Stimulated activated CD4-positive, alpha-beta T cell treated with anti-CD3 and anti-CD28 coated beads, Interleukin-15, amount 100 ng/mL, for 48 hours (primary cell): ENCODE measurements at regions not wholly inside any gene's neighbourhood (a gene's known extent, or its start where the extent isn't known, plus 50 kb on each side); places are given as distances from the start of the nearest gene placed in this dataset.

ENCODE experiments used
- DNase-seq, 2 donors: peaks; one replicate each; pipeline ENCODE4 v3.0.0-alpha.2; 2020; ENCODE audit warnings: low read depth in 2 of 2

DNA sequence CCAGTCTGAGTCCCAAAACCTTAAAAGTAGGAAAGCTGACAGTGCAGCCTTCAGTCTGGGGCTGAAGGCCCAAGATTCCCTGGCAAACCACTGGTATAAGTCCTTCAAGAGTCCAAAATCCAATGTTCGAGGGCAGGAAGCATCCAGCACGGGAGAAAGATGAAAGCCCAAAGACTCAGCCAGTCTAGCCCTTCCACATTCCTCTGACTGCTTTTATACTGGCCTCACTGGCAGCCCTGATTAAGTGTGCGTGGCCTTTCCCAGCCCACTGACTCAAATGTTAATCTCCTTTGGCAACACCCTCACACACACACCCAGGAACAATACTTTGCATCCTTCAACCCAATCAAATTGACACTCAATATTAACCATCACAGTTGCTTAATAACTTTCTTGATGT lies 372.1 kb upstream of the CCDC196 start:
- no peak for DNase-seq

DNA sequence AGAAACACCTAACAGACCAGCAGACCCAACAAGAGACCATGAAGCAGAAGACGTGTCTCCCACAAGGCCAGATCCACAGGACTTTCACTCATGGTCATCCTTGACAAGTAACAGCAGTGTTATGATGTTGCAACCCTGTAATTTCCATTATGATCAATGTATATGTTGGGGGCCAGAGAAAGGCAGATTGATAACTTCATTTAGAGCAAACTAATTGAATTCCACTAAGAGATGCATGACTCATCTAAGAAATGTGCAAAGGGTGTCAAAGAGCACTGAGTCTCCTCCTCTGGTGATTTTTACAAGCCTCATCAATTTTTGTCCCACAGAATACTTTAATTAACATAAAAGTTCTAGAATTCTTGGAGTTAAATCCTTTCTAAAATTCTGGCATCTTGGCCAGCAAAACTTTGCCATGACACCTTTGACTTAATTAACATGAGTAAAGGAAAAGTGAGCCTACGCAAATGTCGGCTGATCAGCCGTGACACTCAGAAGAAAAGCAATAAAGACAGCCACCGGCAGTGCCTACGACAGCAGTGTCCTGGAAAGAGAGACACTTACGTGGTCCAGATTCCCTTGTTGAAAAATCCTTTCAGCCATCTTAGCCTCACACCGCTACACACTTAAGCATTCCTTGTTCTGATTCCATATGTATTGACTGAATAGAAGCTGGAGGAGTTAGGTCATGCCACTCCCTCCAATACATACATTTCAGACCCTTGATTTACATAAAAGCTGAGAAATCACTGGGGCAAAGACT lies 370.2 kb upstream of the CCDC196 start:
- no peak for DNase-seq

DNA sequence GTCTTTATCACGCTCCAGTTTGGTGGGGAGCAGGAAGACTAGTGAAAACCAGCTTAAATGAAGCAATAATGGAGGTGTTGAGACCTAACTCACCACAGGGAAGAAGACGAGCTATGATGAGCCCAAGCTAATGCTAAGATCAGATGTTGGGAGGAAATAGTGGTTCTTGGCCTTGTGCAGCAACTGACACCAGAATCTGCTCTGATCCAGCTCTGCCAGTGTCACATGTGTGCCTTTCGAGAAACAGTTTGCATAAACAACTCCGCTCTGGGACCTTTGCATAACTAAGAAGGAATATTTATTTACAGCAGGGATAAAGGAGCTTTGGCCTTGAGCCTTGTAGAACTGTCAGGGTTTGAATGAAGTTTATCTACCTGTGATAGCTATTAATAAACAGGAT lies 369.4 kb upstream of the CCDC196 start:
- no peak for DNase-seq

DNA sequence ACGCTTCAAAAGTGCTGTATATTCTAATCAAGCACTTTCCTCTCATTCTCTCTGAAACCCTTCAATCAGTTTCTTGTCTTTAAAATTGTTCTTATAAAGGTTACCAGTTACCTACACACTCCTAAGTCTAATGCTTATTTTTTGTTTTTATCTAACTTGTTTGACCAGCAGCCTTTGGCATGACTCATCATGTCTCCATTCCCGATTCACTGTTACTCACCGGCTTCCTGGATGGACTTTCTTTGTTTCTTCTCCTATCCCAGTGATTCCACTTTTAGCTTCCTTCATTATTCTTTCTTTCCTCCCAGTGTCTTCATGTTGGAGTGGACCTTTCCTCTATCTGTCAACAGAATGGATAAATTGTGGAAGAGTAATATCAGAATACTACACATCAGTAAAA lies 368.6 kb upstream of the CCDC196 start:
- no peak for DNase-seq

DNA sequence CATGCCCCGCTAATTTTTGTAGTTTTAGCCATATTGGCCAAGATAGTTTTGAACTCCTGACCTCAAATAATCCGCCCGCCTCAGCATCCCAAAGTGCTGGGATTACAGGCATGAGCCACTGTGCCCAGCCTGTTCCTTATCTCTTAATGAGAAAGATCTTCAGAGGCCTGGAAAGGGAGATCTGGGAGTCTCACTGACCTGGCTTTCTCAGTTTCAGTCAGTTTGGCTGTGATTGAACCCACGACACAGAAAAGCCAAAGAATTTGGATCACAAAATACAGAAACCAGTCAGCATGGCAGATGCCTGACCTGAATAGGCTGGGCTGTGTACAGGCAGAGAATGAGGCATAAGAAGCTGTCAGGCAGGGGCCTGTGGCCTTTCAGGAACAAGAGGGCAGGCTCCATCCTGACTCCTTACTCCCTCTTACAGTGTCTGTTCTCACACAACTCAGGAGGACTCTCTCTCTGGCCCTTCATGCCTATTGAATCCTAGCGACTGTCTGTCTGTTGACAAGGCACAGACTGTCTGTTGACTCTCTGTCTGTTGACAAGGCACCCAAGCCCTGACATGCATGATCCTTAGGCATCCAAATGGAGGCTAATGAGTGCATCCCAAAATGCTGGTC lies 366.5 kb upstream of the CCDC196 start:
- DNase-seq: no peak

DNA sequence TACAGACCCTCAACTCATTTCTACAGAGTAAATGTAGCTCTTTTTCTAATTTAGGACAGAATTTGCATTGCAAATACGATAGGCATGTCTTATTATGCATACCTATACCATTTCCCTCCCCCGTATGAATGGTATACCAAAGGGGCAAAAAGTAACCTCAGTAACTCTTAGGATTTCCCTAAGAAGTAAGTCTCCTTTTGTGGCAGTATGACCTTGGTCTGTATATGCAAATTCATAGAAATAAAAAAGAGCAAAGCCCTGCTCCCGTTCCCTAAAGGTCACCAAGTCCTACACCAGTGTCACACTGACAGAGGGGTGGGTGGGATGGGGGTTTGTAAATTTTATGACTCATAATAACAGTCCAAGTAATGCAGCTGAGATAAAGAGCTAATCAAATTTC lies 365.8 kb upstream of the CCDC196 start:
- DNase-seq: no peak

DNA sequence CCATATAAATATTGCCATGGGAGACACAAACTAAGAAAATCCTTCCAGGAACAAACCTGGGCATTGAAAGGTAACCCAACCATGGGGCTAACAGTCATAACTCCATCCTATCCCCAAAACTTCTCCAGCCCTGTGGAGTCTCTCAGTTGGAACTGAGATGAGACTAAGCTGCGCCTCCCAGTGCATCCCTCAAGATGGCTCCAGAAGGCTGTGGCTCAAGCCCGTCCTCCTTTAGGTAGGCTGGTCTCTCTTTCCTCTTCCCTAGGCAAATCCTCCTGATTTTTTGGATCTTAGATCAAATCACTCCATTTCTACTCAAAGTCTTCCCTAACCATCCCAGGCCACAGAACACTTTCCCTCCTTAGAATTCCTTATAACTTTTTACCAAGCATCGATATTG lies 364.3 kb upstream of the CCDC196 start:
- DNase-seq: no peak

DNA sequence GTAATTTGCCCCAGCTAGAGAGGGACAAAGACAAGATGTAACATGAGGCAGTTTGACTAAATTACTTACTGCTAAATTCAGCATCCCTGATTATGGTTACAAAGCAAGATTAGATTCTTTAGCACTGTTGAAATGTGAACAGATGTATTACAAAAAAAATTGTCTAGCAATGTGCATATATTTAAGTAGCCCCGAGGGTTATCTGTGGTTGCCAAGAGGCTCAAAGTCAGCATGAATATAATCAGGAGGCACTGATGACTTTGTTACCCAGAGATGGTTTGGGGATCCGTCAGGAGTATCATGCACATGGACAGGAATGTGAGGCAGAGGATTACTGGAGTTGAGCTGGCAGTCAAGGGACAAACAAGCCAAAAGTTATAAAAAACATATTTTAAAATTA lies 356.9 kb upstream of the CCDC196 start:
- DNase-seq: no peak

DNA sequence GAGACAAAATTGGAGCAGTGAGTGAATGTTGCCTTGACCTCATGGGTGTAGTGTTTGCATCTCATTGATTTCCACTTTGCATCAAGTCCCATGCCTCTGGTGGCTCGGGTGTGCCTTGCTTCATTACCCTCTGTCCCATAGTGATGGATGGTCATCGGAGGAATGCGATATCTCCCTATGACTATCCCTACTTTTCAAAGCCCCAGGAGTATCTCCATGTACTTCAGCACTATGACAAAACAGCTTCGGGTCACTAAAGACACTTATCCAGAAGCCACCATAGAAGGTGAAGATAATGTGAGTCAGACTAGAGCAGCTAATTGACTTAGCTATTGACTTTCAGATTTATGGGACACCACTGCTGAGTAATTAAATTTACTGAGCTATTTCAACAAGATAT lies 355.1 kb upstream of the CCDC196 start:
- no peak for DNase-seq

DNA sequence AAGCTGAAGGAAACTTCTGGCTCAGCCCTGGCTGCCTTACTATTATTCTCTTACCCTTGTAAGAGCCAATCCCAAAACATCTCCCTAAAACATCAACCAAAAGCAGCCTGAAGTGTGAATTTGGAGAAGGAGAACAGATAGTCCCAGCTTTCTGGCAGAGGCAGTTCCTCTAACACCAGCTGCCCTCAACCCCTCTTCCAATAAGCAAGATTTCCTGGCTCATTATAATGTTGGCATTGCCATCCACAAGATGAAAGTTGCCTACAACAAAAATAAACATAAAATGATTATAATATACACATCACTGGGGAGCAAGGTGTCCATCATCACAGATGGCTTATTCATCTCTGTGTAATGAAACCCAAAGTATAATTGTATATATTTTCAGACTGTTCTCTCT lies 352.5 kb upstream of the CCDC196 start:
- no peak for DNase-seq

DNA sequence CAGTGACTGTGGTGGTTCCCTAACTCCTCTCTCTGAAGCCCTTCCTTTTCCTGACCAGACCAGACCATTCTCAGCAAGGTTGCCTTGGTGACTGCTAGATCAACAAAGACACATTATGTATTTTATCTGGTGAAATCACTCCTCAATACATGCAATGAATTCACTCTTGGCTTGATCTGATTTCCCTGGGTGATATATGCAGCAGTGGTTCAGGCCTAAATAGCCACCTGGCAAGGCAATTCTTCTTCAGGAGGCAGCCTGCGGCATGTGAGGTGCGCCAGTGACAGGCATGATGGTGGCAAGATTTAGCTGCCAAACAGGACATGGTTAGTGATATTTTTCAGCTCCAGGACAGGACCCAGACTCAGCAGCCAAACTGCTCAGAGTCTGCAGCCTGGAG lies 350.3 kb upstream of the CCDC196 start:
- no peak for DNase-seq

DNA sequence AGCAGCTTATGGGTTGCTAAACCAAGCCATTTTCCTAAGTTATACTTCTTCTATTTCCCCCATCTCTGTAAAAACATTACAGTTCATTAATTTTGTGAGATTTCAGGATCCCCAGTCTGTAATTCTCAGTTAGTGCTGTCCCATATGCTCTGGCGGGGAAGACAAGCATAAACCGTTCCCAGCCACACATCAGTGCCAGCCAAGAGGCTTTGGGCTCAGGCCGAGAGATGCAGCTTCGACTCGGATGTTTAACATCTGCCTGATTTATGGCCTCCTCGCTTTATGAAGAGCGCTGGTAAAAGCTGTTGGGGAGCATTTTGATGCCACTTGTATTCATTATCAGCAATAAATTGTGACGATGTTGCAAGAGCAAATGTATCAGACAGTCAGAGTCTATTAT lies 349.1 kb upstream of the CCDC196 start:
- DNase-seq: no peak

DNA sequence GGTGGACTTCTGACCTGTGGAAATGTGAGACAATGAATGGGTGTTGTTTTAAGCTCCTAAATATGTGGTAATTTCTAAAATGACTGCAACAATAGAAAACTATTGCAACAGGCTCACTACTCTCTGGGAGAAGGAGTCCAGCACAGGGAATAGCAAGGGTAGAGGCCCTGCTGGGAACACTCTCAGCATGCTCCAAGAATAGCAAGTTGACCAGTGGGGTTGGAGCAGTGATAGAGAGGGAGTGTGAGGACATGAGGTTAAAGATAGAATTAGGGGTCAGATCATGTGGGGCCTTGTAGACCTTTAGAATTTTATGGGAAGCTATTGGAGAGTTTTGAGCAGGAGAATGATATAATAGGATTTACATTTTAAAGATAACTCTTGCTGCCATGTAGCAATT lies 346.7 kb upstream of the CCDC196 start:
- no peak for DNase-seq

DNA sequence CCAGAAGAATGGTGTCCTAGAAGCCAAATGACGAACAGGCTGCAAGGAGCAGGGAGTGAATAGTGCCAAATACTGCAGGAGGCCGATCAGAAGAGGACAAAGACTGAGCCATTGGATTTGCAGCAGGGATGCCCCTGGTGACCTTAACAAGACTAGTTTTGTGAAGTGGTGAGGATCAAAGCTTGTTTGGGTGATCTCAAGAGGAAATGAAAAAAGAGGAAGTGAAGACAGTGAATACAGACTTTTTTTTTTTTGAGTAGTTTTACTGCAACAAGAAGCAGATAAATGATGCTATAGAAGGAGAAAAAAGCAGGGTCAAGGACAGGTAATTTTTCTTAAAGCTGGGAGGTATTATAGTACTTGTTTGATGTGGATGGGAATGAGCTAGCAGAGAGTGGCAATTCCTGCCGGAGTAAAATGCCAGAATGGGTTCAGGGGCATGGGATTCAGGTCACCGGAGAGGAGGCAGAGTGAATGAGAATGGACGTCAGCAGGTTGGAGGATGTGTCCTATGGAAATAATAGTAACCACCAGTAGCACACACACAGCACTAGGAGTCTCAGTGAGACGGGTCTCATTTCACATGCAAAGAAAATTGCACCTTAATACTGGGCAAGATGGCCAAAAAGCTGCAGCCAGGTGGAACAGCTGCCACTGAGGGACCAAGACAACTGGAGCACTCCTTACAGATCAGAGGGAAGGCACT lies 345.8 kb upstream of the CCDC196 start:
- DNase-seq: no peak

DNA sequence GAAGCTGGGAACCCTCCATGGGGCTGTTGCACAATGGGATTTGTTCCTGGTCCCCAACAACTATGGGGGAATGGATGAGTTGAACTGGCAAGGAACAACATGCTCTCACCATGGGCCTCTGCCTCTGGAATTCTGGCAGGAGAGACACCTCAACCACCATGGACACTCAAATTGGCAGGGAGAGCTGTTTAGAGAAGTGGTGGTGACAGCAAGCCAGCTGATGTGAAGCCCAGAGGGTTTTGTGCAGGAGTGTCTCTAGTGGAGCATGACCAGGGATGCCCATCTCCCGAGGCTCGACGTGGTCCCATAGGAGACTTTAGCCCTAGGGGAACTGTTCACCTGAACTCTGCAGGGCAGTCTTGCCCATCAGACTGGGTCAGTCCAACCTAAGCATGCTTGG lies 345.2 kb upstream of the CCDC196 start:
- no peak for DNase-seq

DNA sequence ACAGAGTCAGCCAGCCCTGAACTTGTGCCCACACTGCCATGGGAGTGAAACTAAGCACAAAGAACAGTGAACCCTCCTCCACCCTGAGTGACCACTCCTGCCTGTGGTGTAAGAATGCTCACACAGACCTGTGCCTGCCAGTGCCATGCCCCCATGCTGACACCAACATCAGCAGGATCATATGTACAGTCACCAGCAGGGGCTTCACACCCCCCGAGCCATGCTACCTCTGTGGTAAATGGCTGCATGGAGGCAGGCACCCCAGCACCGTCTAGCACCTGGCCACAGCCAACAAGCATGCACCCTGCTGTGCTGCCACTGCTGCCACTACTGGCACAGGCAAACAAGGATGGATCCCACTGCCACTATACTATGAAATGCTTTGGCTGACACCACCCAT lies 344.4 kb upstream of the CCDC196 start:
- DNase-seq: no peak

DNA sequence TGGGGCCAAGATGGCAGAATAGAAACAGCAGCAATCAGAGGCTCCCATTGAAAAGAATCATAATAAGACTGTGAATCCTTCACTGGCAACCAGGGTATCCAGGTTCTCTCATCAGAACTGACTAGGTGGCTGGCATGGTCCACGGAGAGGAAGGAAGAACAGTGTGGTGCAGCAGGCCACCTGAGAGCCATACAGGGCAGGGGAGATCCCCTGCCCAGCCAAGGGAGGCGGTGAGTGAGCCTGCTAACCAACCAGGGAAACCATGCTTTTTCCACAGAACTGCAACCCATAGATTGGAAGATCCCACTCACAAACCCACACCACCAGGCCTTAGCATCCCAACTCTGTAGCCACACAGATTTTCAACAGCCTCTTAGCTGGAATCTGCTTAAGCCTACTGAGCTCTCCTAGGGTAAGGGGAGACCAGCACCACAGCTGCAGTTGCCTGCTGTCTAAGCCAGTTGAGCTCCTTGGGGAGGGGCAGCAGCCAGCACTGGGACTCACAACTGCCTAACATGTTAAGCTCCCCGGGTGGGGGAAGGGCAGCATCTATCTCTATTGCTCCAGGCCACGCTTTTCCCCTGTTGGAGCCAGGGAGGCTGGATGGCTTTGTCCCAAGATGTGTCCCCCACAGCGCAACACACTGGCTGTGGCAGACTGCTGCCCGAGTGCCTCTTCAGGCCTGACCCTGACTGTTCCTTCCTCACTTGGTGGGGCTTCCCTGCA lies 342.6 kb upstream of the CCDC196 start:
- DNase-seq: no peak

DNA sequence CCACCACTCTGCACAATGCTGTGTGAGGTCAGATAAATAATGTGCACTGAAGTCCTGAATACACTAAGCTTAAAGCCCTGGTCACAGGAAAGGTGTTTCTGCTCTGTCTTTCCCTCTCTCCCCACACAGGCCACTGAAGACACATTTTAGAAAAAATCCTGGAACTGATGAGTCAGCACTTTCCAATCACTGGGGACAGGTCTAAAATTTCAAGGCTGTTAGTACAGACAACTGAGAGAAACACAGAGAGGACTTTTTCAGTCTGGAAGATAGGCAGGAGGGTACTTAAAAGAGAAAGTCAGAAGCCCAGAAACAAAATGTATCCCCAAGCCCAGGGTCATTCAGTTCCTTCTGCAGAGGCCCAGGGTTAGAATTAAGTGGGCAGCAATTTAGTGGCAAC lies 333.9 kb upstream of the CCDC196 start:
- no peak for DNase-seq

DNA sequence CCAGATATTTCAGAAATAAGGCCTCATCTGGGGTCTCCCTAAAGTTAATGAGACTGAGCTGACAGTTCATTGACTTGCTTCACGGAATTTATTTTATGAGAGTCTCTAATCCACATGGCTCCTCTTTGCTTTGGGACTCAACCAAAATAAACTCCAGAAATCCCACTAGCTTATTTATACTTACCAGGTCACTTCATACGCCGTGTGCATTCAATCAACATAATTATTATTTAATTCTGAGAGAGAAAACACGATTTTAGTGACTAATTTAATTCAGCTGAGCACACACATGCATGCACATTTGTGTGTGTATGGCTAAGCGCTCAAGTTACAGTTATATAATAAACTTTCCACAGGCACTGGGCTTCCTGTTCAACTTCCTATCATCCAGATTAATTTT lies 333.4 kb upstream of the CCDC196 start:
- DNase-seq: no peak

DNA sequence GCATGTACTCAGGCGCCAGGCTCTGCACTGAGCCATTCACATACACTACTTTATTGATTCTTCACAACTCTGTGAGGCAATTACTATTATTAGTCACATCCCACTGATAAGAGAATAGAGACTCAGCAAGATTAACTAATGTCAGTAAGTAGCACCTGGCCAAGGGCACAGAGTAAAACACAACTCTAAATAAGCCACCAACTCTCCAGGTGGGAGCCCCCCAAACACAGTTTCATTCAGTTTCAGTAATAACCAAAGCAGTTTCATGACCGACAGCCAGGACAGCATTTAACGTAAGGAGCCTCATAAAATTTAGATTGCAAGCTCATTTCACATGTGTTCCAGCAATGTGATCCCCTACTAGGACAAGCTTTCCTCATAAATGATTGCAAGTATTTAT lies 323.1 kb upstream of the CCDC196 start:
- DNase-seq: no peak

DNA sequence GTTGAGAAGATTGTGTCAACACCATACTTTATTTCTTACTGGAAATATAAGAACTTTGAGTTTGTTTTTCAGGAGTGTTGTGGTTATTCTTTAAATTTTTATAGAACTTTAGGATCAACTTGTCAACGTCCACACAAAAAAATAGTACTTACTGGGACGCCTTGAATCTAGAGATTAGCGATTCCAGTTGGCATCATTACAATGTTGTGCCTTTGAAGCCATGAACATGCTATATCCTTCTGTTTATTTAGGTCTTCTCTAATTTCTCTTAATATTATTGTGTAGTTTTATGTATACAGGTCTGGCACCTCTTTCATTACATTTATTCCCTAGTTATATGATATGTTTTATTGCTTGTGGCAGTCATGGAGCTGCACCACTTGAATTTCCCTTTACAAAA lies 320.8 kb upstream of the CCDC196 start:
- no peak for DNase-seq

DNA sequence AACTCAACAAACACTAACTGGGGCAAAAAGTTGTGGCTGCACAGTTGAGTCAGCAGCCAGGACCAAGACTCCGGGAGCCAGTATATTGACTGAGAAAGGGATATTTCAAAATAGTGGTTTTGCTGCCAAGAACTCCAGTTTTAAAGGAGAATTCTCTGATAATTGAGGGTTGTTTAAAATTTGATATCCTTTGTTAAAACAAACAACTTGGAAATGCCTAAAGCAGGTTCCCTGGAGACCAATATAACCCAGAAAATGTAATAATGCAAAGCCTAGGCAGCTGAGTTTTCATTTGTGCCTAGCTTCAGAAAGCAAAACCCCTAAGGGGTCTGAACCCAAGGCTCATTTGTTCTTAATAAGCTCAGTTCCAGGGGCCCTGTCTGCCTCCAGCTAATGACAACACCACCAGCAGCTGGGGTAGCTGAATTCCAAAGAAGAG lies 311.7 kb upstream of the CCDC196 start:
- no peak for DNase-seq

DNA sequence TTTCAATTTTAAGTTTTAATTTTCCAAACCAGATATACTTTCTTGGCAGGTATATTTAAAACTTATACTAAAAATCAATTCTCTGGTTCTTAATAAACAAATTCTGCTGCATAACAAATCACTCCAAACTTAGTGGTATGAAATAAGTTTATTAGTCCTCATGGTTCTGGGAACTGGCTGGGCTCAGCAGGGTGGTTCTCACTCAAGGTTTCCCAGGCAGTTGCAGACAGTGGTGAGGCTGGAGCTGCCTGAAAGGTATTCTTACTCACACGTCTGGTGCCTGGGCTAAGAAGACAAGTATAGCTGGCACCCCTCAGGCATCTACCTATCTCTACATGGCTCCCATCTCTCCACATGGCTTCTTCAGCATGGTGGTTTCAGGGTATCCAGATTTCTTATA lies 308.2 kb upstream of the CCDC196 start:
- DNase-seq: no peak
